ENCODE measurements at regions not wholly inside any gene's neighbourhood (a gene's known extent, or its start where the extent isn't known, plus 50 kb on each side); places are given as distances from the start of the nearest gene placed in this dataset.

GRCh38 chr5:63726496-63726895 lies 235.7 kb downstream of the HTR1A start:
- 66 to 70% (median 69%) methylated on average over 2 of the region's 2 CpGs for WGBS, 3 donors
- H3K4me3 ChIP-seq: no peak overlapping the region
- no peak for TF ChIP-seq CTCF (IDR thresholded peaks at IDR 0.05)
- H3K9me3 ChIP-seq: no peaks in the 10 kb centered on the region
- DNase-seq (no peak), ATAC-seq (no peak)
- no peaks in the 10 kb centered on the region for H3K27me3 ChIP-seq (ENCODE audit: insufficient read depth in 3 of 3, low read length in 2 of 3)
- no peaks in the 10 kb centered on the region for H3K4me1 ChIP-seq
- H3K27ac ChIP-seq: no peak overlapping the region
- no peaks in the 10 kb centered on the region for H3K36me3 ChIP-seq (ENCODE audit: insufficient read depth in 1 of 2, low read depth in 1 of 2)
- intact Hi-C loops (cut with DNase I): no loop called here

DNA sequence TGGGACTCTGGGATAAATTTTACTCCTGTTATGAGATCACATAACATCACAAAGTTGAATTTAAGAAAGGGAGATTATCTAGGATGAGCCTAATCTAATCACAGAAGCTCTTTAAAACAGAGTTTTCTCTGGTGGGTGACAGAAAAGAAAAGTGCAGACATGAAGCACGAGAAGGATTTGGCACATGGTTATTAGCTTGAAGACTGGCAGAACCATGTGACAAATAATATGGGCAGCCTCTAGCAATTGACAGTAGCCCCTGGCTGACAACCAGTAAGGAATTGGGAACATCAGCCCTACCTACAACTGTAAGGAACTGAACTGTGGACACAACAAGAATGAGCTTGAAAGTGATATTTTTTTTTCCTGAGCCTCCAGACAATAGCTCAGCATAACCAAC lies 243.1 kb downstream of the HTR1A start:
- WGBS, 3 donors: 36 to 47% (median 42%) methylated on average over 1 of the region's 1 CpG
- H3K27me3 ChIP-seq (ENCODE audit: insufficient read depth in 3 of 3, low read length in 2 of 3): no peaks in the 10 kb centered on the region
- no peaks in the 10 kb centered on the region for H3K4me1 ChIP-seq
- no peaks in the 10 kb centered on the region for H3K9me3 ChIP-seq
- H3K4me3 ChIP-seq: no peak overlapping the region
- H3K27ac ChIP-seq: no peak overlapping the region
- no peaks in the 10 kb centered on the region for H3K36me3 ChIP-seq (ENCODE audit: insufficient read depth in 1 of 2, low read depth in 1 of 2)
- ATAC-seq (no peak), DNase-seq (no peak)
- TF ChIP-seq CTCF (IDR thresholded peaks at IDR 0.05): no peak
- intact Hi-C loops (cut with DNase I): no loop called here

DNA sequence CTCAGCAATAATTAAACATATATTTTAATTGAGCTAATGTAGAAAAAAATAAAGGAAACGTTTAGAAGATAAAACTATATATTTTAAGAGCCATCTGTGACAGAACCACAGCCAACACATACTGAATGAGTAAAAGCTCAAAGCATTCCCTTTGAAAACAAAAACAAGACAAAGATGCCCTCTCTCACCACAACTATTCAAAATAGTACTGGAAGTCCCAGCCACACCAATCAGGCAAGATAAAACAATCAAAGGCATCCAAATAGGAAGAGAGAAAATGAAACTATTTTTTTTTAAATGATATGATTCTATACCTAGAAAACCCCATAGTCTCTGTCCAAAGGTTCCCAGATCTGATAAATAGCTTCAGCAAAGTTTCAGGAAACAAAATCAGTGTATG lies 262.0 kb downstream of the HTR1A start:
- DNase-seq: no peak
- intact Hi-C loops (cut with DNase I): no loop called here
- 40 to 44% (median 40%) methylated on average over 1 of the region's 1 CpG for WGBS, 3 donors

GRCh38 chr5:63697811-63698210 lies 264.4 kb downstream of the HTR1A start:
- DNase-seq: no peak

More for the DNA sequence above, 262.0 kb downstream of the HTR1A start:
- H3K4me3 ChIP-seq: no peak overlapping the region
- H3K9me3 ChIP-seq: no peaks in the 10 kb centered on the region
- H3K4me1 ChIP-seq: no peaks in the 10 kb centered on the region
- H3K27me3 ChIP-seq (ENCODE audit: insufficient read depth in 3 of 3, low read length in 2 of 3): no peaks in the 10 kb centered on the region
- ATAC-seq: no peak
- no peaks in the 10 kb centered on the region for H3K36me3 ChIP-seq (ENCODE audit: insufficient read depth in 1 of 2, low read depth in 1 of 2)
- H3K27ac ChIP-seq: no peak overlapping the region
- no peak for TF ChIP-seq CTCF (IDR thresholded peaks at IDR 0.05)

More at GRCh38 chr5:63697811-63698210, 264.4 kb downstream of the HTR1A start:
- 67 to 76% (median 68%) methylated on average over 2 of the region's 2 CpGs for WGBS, 3 donors
- no peak overlapping the region for H3K4me3 ChIP-seq
- intact Hi-C loops (cut with DNase I): no loop called here
- no peaks in the 10 kb centered on the region for H3K9me3 ChIP-seq
- no peak for TF ChIP-seq CTCF (IDR thresholded peaks at IDR 0.05)
- H3K36me3 ChIP-seq (ENCODE audit: insufficient read depth in 1 of 2, low read depth in 1 of 2): no peaks in the 10 kb centered on the region
- no peaks in the 10 kb centered on the region for H3K4me1 ChIP-seq
- no peaks in the 10 kb centered on the region for H3K27me3 ChIP-seq (ENCODE audit: insufficient read depth in 3 of 3, low read length in 2 of 3)
- no peak overlapping the region for H3K27ac ChIP-seq
- no peak for ATAC-seq
